HepG2 (cell line): ENCODE measurements at regions not wholly inside any gene's neighbourhood (a gene's known extent, or its start where the extent isn't known, plus 50 kb on each side); places are given as distances from the start of the nearest gene placed in this dataset.

ENCODE experiments used
- ATAC-seq: fragments of 200-7000 bp; cut with Tn5 transposase; 3 replicates; pipeline ENCODE4 v1.9.1; 2020; ENCODE audit warnings: mild to moderate bottlenecking, moderate library complexity
- BruUV-seq: library from RNA; stranded (reverse); fragments of 400-500 nt; replicated peaks from 2 replicates; lab custom pipeline; 2021; lab: Mats Ljungman, UMichigan
- CTCF ChIA-PET: fragments of 300-600 bp; formaldehyde crosslinking; extraction: SDS; loops from one replicate; lab custom pipeline; 2021; ENCODE audit warnings: low total read pairs, inconsistent platforms, low intra/inter-chr PET ratio; lab: Yijun Ruan, JAX
- POLR2A ChIA-PET: fragments of 350-600 bp; sonication (Branson Sonifier 250); formaldehyde crosslinking; loops from one replicate; lab custom pipeline; 2020; ENCODE audit warnings: antibody characterized with exemption, inconsistent platforms; lab: Yijun Ruan, JAX
- DNase-seq: peaks from one replicate; pipeline ENCODE4 v3.0.0-alpha.2; 2015; ENCODE audit warnings: low spot score
- FAIRE-seq: peaks from 3 replicates; lab custom pipeline; 2011; peaks lifted over from hg19 to GRCh38; lab: Jason Lieb, UNC
- H2AFZ ChIP-seq: one replicate; pipeline ENCODE4 v1.6.1; 2011; ENCODE audit warnings: low read length, inconsistent platforms
- H3K27ac ChIP-seq: fragments of 300-600 bp; 3 replicates; pipeline ENCODE4 v1.8.0; 2011; ENCODE audit warnings: mixed run types, mild to moderate bottlenecking, mixed read lengths, low read length, inconsistent platforms; ENCODE audit not compliant: insufficient read depth; ENCODE audit errors: extremely low read length
- H3K27me3 ChIP-seq, 2 experiments: fragments of 200-600 bp in 1 of 2; 2 replicates in 1 of 2; 3 replicates in 1 of 2; pipeline versions ENCODE4 v1.6.0 to v1.8.0; 2011; ENCODE audit warnings: low read length in 2 of 2, mild to moderate bottlenecking in 2 of 2, moderate library complexity in 2 of 2, inconsistent platforms in 1 of 2; ENCODE audit not compliant: insufficient read depth in 2 of 2, control insufficient read depth in 1 of 2
- H3K36me3 ChIP-seq, 2 experiments: fragments of 200-600 bp in 1 of 2; replicated peaks in 1 of 2; 2 replicates in 1 of 2; 3 replicates in 1 of 2; pipeline versions ENCODE4 v1.5.1 to v1.8.0; 2011; ENCODE audit warnings: low read length in 2 of 2, inconsistent platforms in 1 of 2; ENCODE audit not compliant: insufficient read depth in 2 of 2, control insufficient read depth in 1 of 2
- H3K4me1 ChIP-seq: 2 replicates; pipeline ENCODE4 v1.5.1; 2012; ENCODE audit warnings: low read length, inconsistent platforms; ENCODE audit not compliant: insufficient read depth
- H3K4me2 ChIP-seq: 2 replicates; pipeline ENCODE4 v1.6.0; 2011; ENCODE audit warnings: low read depth, low read length, inconsistent platforms
- H3K4me3 ChIP-seq, 3 experiments: fragments of 200-600 bp in 1 of 3; sonication (generic), shearing (Covaris generic) in 1 of 3; replicated peaks in 1 of 3; 2 replicates each; pipeline ENCODE4 v1.5.1; 2011 to 2016; ENCODE audit warnings: low read length in 3 of 3, inconsistent platforms in 2 of 3, low read depth in 2 of 3, mild to moderate bottlenecking in 2 of 3, control low read depth in 1 of 3, mixed read lengths in 1 of 3; ENCODE audit not compliant: insufficient read depth in 1 of 3
- H3K79me2 ChIP-seq: one replicate; pipeline ENCODE4 v1.6.1; 2011; ENCODE audit warnings: low read length, inconsistent platforms; ENCODE audit not compliant: insufficient read depth
- H3K9ac ChIP-seq: 2 replicates; pipeline ENCODE4 v1.6.0; 2011; ENCODE audit warnings: mild to moderate bottlenecking, low read depth, low read length, inconsistent platforms; ENCODE audit not compliant: insufficient read depth
- H3K9me3 ChIP-seq: 2 replicates; pipeline ENCODE4 v1.5.1; 2012; ENCODE audit warnings: mild to moderate bottlenecking, low read length
- H4K20me1 ChIP-seq: 2 replicates; pipeline ENCODE4 v1.6.0; 2011; ENCODE audit warnings: inconsistent platforms, mild to moderate bottlenecking, low read length, moderate library complexity; ENCODE audit not compliant: insufficient read depth
- HNRNPUL1 ChIP-seq: fragments of 200-400 bp; formaldehyde crosslinking; IDR thresholded peaks from 2 replicates; pipeline ENCODE4 v1.6.1; 2017; ENCODE audit warnings: low read depth, mild to moderate bottlenecking, low read length, moderate library complexity
- HOXA9 ChIP-seq: sonication (generic); formaldehyde crosslinking; IDR thresholded peaks from 2 replicates; pipeline ENCODE4 v1.8.1; 2022; ENCODE audit warnings: missing genetic modification reagents, mild to moderate bottlenecking, moderate library complexity, borderline replicate concordance
- MBNL3 ChIP-seq: fragments of 250-450 bp; sonication (Bioruptor Pico); conservative IDR thresholded peaks from 2 replicates; pipeline ENCODE4 v1.8.0; 2022; ENCODE audit warnings: mild to moderate bottlenecking, inconsistent platforms
- RBM22 ChIP-seq: fragments of 200-400 bp; formaldehyde crosslinking; optimal IDR thresholded peaks from 2 replicates; pipeline ENCODE3; 2017; ENCODE audit warnings: mild to moderate bottlenecking, low read length, moderate library complexity
- SMC3 ChIP-seq: IDR thresholded peaks from 2 replicates; pipeline ENCODE4 v1.6.1; 2011; ENCODE audit warnings: low read length, improper control_type of control experiment
- TEAD2 ChIP-seq: sonication (generic); formaldehyde crosslinking; IDR thresholded peaks from 2 replicates; pipeline ENCODE4 v1.9.0; 2021; ENCODE audit warnings: missing genetic modification reagents
- YEATS4 ChIP-seq: sonication (generic); formaldehyde crosslinking; IDR thresholded peaks from 2 replicates; pipeline ENCODE4 v1.4.0; 2020; ENCODE audit warnings: missing genetic modification reagents, borderline replicate concordance
- WGBS: methylation state at CpG from one replicate; pipeline ENCODE4 v1.1.6; 2017; ENCODE audit warnings: low lambda C conversion rate; 5-methylcytosine and 5-hydroxymethylcytosine counted together
- in situ Hi-C: cut with HindIII; loops from 2 replicates; pipeline ENCODE4 v1.10.0; 2017; ENCODE audit warnings: low pct_unique_long_range_greater_than_20kb; ENCODE audit not compliant: extremely low pct_ligation_motif_present
- intact Hi-C: fragments of 100-400 bp; cut with micrococcal nuclease; formaldehyde crosslinking; loops from one replicate; pipeline ENCODE4 v1.10.0; 2022; ENCODE audit not compliant: unreplicated experiment
- TF ChIP-seq, protein P1 (sequence below): sonication (generic); formaldehyde crosslinking; IDR thresholded peaks from 2 replicates; pipeline ENCODE4 v1.4.0; 2020; ENCODE audit warnings: missing genetic modification reagents
- TF ChIP-seq, protein P2 (sequence below): sonication (generic); formaldehyde crosslinking; IDR thresholded peaks from 2 replicates; pipeline ENCODE4 v1.4.0; 2020; ENCODE audit warnings: missing genetic modification reagents
- TF ChIP-seq, protein P3 (sequence below), 2 experiments: IDR thresholded peaks; 2 replicates each; pipeline ENCODE4 v1.6.1; 2011 to 2012; ENCODE audit warnings: low read length in 2 of 2, borderline replicate concordance in 1 of 2, low read depth in 1 of 2, mild to moderate bottlenecking in 1 of 2, moderate library complexity in 1 of 2
- TF ChIP-seq, protein P4 (sequence below): sonication (generic); formaldehyde crosslinking; IDR thresholded peaks from 2 replicates; pipeline ENCODE4 v1.4.0; 2020; ENCODE audit warnings: missing genetic modification reagents, mild to moderate bottlenecking, borderline replicate concordance

DNA sequence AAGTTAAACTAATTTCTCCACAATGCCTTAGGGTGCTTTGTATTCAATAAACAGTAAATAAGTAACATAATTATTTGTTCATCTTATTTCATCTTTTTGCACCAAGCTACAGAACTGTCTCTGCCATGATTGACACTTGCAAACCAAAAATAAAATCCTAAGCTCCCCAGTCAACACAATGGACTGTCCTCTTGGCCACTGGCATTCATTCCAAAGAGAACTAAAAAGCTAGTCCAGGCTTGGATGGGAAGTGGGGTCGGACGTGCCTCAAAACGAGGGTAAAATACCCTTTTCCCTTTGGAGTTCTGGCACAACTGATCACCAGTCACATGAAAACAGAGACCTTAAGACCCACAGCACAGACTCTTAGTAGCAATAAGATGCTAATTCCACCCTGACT lies 66.4 kb upstream of the THBS2 start:
- Histone ChIP-seq H3K4me2 (no peak overlapping the region), H3K36me3 (no peaks in the 10 kb centered on the region), H3K27ac (no peak overlapping the region), H3K4me1 (no peaks in the 10 kb centered on the region), H3K4me3 (no peak overlapping the region), H3K27me3 (peaks cover 1 to 53% of the 10 kb centered on the region in 2 experiments; a peak in 4 of 5 replicates), H3K9ac (no peak overlapping the region), H3K9me3 (no peaks in the 10 kb centered on the region), H3K79me2 (no peaks in the 10 kb centered on the region), H4K20me1 (no peaks in the 10 kb centered on the region), H2AFZ (no peak overlapping the region)
- ChIA-PET POLR2A (interaction anchor here (0.8 kb wide), 1 partner anchor 28 kb away, joined by 3 read pairs; no protein-coding TSS in a partner anchor), CTCF (no interaction called here)
- BruUV-seq, result no TSS peak
- in situ Hi-C loops (loop anchor here (10.0 kb wide), 1 partner anchor 365 kb away; no protein-coding TSS in a partner anchor), intact Hi-C loops (no loop called here)
- TF ChIP-seq, protein P1, sequence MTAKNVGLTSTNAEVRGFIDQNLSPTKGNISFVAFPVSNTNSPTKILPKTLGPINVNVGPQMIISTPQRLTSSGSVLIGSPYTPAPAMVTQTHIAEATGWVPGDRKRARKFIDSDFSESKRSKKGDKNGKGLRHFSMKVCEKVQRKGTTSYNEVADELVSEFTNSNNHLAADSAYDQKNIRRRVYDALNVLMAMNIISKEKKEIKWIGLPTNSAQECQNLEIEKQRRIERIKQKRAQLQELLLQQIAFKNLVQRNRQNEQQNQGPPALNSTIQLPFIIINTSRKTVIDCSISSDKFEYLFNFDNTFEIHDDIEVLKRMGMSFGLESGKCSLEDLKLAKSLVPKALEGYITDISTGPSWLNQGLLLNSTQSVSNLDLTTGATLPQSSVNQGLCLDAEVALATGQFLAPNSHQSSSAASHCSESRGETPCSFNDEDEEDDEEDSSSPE (CRISPR knock-in tag), result no peak
- no peak for TF ChIP-seq MBNL3 (CRISPR knock-in tag)
- TF ChIP-seq, protein P2, sequence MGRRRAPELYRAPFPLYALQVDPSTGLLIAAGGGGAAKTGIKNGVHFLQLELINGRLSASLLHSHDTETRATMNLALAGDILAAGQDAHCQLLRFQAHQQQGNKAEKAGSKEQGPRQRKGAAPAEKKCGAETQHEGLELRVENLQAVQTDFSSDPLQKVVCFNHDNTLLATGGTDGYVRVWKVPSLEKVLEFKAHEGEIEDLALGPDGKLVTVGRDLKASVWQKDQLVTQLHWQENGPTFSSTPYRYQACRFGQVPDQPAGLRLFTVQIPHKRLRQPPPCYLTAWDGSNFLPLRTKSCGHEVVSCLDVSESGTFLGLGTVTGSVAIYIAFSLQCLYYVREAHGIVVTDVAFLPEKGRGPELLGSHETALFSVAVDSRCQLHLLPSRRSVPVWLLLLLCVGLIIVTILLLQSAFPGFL (CRISPR knock-in tag), result no peak
- TF ChIP-seq RBM22, result no peak
- no peak for TF ChIP-seq TEAD2 (CRISPR knock-in tag)
- no peak for TF ChIP-seq SMC3
- TF ChIP-seq YEATS4, result no peak
- TF ChIP-seq, protein P3, sequence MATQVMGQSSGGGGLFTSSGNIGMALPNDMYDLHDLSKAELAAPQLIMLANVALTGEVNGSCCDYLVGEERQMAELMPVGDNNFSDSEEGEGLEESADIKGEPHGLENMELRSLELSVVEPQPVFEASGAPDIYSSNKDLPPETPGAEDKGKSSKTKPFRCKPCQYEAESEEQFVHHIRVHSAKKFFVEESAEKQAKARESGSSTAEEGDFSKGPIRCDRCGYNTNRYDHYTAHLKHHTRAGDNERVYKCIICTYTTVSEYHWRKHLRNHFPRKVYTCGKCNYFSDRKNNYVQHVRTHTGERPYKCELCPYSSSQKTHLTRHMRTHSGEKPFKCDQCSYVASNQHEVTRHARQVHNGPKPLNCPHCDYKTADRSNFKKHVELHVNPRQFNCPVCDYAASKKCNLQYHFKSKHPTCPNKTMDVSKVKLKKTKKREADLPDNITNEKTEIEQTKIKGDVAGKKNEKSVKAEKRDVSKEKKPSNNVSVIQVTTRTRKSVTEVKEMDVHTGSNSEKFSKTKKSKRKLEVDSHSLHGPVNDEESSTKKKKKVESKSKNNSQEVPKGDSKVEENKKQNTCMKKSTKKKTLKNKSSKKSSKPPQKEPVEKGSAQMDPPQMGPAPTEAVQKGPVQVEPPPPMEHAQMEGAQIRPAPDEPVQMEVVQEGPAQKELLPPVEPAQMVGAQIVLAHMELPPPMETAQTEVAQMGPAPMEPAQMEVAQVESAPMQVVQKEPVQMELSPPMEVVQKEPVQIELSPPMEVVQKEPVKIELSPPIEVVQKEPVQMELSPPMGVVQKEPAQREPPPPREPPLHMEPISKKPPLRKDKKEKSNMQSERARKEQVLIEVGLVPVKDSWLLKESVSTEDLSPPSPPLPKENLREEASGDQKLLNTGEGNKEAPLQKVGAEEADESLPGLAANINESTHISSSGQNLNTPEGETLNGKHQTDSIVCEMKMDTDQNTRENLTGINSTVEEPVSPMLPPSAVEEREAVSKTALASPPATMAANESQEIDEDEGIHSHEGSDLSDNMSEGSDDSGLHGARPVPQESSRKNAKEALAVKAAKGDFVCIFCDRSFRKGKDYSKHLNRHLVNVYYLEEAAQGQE (IDR thresholded peaks at IDR 0.05; ENCODE audit: borderline replicate concordance in 1 of 2, low read depth in 1 of 2, low read length in 2 of 2), result no peak
- no peak for TF ChIP-seq HOXA9
- no peak for TF ChIP-seq HNRNPUL1
- TF ChIP-seq, protein P4, sequence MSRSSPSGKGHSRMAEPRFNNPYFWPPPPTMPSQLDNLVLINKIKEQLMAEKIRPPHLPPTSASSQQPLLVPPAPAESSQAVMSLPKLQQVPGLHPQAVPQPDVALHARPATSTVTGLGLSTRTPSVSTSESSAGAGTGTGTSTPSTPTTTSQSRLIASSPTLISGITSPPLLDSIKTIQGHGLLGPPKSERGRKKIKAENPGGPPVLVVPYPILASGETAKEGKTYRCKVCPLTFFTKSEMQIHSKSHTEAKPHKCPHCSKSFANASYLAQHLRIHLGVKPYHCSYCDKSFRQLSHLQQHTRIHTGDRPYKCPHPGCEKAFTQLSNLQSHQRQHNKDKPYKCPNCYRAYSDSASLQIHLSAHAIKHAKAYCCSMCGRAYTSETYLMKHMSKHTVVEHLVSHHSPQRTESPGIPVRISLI (CRISPR knock-in tag), result no peak
- FAIRE-seq (no peak), DNase-seq (no peak), ATAC-seq (no peak)
- 2% methylated on average over 3 of the region's 3 CpGs for WGBS
